Prostate gland (tissue), 2 donors: ENCODE measurements at regions not wholly inside any gene's neighbourhood (a gene's known extent, or its start where the extent isn't known, plus 50 kb on each side); places are given as distances from the start of the nearest gene placed in this dataset.
"Not testable (repeated sequence)": the region's sequence is repeated elsewhere in the genome, so short reads cannot be mapped to it uniquely, and the experiment has no call there.

Source experiments
- DNase-seq: peaks from one replicate; pipeline ENCODE4 v3.0.0-alpha.2; 2019; ENCODE audit warnings: low spot score
- H3K27ac ChIP-seq, 2 donors: fragments of 200-600 bp; sonication (generic); 2 replicates each; pipeline ENCODE4 v1.5.1; 2017 to 2019
- H3K27me3 ChIP-seq: fragments of 200-600 bp; sonication (generic); replicated peaks from 2 replicates; pipeline ENCODE4 v1.5.1; 2019; ENCODE audit not compliant: insufficient read depth
- H3K36me3 ChIP-seq, 2 donors: fragments of 200-600 bp; sonication (generic); 1 replicate in 1 of 2; 2 replicates in 1 of 2; pipeline versions ENCODE4 v1.5.1 to v1.8.1; 2017 to 2019
- H3K4me1 ChIP-seq: fragments of 200-600 bp; sonication (generic); replicated peaks from 2 replicates; pipeline ENCODE4 v1.5.1; 2019
- H3K4me3 ChIP-seq, 2 donors: fragments of 200-600 bp; sonication (generic); 2 replicates each; pipeline ENCODE4 v1.5.1; 2017 to 2019
- H3K9me3 ChIP-seq: fragments of 200-600 bp; sonication (generic); 2 replicates; pipeline ENCODE4 v1.5.1; 2017
- CTCF ChIP-seq, 4 experiments: fragments of 200-600 bp in 2 of 4; fragments of 450-650 bp in 2 of 4; sonication (generic) in 2 of 4; IDR thresholded peaks; 1 replicate in 3 of 4; 2 replicates in 1 of 4; pipeline ENCODE4 v1.5.1; 2016 to 2019; ENCODE audit warnings: antibody characterized with exemption in 4 of 4, mild to moderate bottlenecking in 2 of 4, moderate library complexity in 2 of 4
- POLR2A ChIP-seq: fragments of 450-650 bp; IDR thresholded peaks from one replicate; pipeline ENCODE4 v1.6.1; 2016; ENCODE audit warnings: antibody characterized with exemption, mild to moderate bottlenecking
- POLR2AphosphoS5 ChIP-seq: sonication (generic); formaldehyde crosslinking; IDR thresholded peaks from one replicate; pipeline ENCODE4 v1.6.1; 2017; ENCODE audit warnings: antibody characterized with exemption
- WGBS: methylation state at CpG from one replicate; pipeline ENCODE4 v1.1.5; 2018; 5-methylcytosine and 5-hydroxymethylcytosine counted together
- intact Hi-C: fragments of 100-400 bp; cut with DNase I; formaldehyde crosslinking; loops from one replicate; pipeline ENCODE4 v1.14.2; 2022

GRCh38 chr4:28310926-28311325 is 1450.3 kb downstream of the STIM2 start:
- no peaks in the 10 kb centered on the region for H3K36me3 ChIP-seq
- WGBS, result 93% methylated on average over 2 of the region's 2 CpGs
- no peaks in the 10 kb centered on the region for H3K9me3 ChIP-seq
- H3K4me1 ChIP-seq, result no peaks in the 10 kb centered on the region
- H3K27ac ChIP-seq, result no peak overlapping the region
- no peaks in the 10 kb centered on the region for H3K27me3 ChIP-seq
- TF ChIP-seq POLR2AphosphoS5 (no peak), POLR2A (no peak), CTCF (IDR thresholded peaks at IDR 0.05) (no peak)
- H3K4me3 ChIP-seq, result no peak overlapping the region
- intact Hi-C loops, result no loop called here
- no peak for DNase-seq

GRCh38 chr4:28312497-28312896 is 1451.9 kb downstream of the STIM2 start:
- H3K4me1 ChIP-seq, H3K27ac ChIP-seq, H3K4me3 ChIP-seq, H3K9me3 ChIP-seq, intact Hi-C loops, H3K27me3 ChIP-seq, DNase-seq, H3K36me3 ChIP-seq: not testable (repeated sequence)
- WGBS, result 80% methylated on average over 10 of the region's 11 CpGs

- Histone ChIP-seq H3K36me3 (no peaks in the 10 kb centered on the region), H3K27ac (no peak overlapping the region), H3K4me3 (no peak overlapping the region), H3K27me3 (no peaks in the 10 kb centered on the region), H3K9me3 (no peaks in the 10 kb centered on the region), H3K4me1 (no peaks in the 10 kb centered on the region)
- TF ChIP-seq POLR2A (no peak), POLR2AphosphoS5 (peak; percentile 57)
- peak; percentile 37 for DNase-seq
- intact Hi-C loops, result no loop called here
- WGBS, result 45% methylated on average over 2 of the region's 2 CpGs
These were observed 1453.4 kb downstream of the STIM2 start for GRCh38 chr4:28313729-28314713.

GRCh38 chr4:28317221-28317620 is 1456.6 kb downstream of the STIM2 start:
- DNase-seq, result no peak
- Histone ChIP-seq H3K4me1 (no peaks in the 10 kb centered on the region), H3K9me3 (no peaks in the 10 kb centered on the region), H3K27me3 (no peaks in the 10 kb centered on the region), H3K27ac (no peak overlapping the region), H3K4me3 (no peak overlapping the region), H3K36me3 (no peaks in the 10 kb centered on the region)
- intact Hi-C loops, result no loop called here
- whole genome bisulfite sequencing, result 91% methylated on average over 2 of the region's 2 CpGs
- TF ChIP-seq POLR2AphosphoS5 (no peak), POLR2A (no peak)

GRCh38 chr4:28334249-28334648 is 1473.6 kb downstream of the STIM2 start:
- intact Hi-C loops, result no loop called here
- TF ChIP-seq POLR2AphosphoS5 (no peak), CTCF (IDR thresholded peaks at IDR 0.05) (no peak), POLR2A (no peak)
- 80% methylated on average over 3 of the region's 3 CpGs for WGBS

GRCh38 chr4:28341784-28342183 is 1481.1 kb downstream of the STIM2 start:
- TF ChIP-seq CTCF (IDR thresholded peaks at IDR 0.05), result no peak
- no peak for TF ChIP-seq POLR2AphosphoS5
- TF ChIP-seq POLR2A, result no peak
- H3K4me3 ChIP-seq, result no peak overlapping the region
- intact Hi-C loops, result no loop called here
- WGBS, result 96% methylated on average over 2 of the region's 2 CpGs
- H3K27me3 ChIP-seq, result no peaks in the 10 kb centered on the region
- H3K9me3 ChIP-seq, result no peaks in the 10 kb centered on the region
- H3K36me3 ChIP-seq, result no peaks in the 10 kb centered on the region
- no peaks in the 10 kb centered on the region for H3K4me1 ChIP-seq
- DNase-seq, result no peak
- H3K27ac ChIP-seq, result no peak overlapping the region

More at GRCh38 chr4:28334249-28334648, 1473.6 kb downstream of the STIM2 start:
- Histone ChIP-seq H3K27ac (no peak overlapping the region), H3K4me1 (no peaks in the 10 kb centered on the region), H3K9me3 (no peaks in the 10 kb centered on the region), H3K27me3 (no peaks in the 10 kb centered on the region), H3K36me3 (no peaks in the 10 kb centered on the region), H3K4me3 (no peak overlapping the region)
- no peak for DNase-seq
